ENCODE measurements at regions not wholly inside any gene's neighbourhood (a gene's known extent, or its start where the extent isn't known, plus 50 kb on each side); places are given as distances from the start of the nearest gene placed in this dataset.

DNA sequence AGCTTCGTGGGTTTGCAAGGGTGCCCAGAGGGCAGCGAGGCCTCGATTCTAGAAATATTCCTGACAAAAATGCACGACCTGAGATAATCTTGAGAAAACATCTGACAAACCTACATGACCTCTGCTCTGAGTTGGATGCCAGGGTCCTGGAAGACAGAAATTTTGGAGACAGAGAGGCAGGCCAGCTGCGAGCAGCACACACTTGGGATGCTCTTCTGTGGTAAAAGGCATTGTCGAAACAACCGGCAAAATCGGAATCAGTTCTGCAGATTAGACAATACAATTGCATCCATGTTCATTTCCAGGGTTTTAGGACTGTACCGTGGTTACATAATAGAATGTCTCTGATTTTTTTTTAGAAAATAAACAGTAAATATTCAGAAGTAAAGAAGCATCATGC lies 74.2 kb downstream of the GADD45G start:
- no peak for TF ChIP-seq FOS (IDR thresholded peaks at IDR 0.05; ENCODE audit: borderline replicate concordance, extremely low read depth, insufficient read length)
- TF ChIP-seq CHD1 (IDR thresholded peaks at IDR 0.05; ENCODE audit: low read depth, low read length): no peak
- no peak for TF ChIP-seq NRF1 (conservative IDR thresholded peaks at IDR 0.05; ENCODE audit: low read depth, low read length)
- no peak for TF ChIP-seq NR2C1 (IDR thresholded peaks at IDR 0.05)
- TF ChIP-seq, protein P1, sequence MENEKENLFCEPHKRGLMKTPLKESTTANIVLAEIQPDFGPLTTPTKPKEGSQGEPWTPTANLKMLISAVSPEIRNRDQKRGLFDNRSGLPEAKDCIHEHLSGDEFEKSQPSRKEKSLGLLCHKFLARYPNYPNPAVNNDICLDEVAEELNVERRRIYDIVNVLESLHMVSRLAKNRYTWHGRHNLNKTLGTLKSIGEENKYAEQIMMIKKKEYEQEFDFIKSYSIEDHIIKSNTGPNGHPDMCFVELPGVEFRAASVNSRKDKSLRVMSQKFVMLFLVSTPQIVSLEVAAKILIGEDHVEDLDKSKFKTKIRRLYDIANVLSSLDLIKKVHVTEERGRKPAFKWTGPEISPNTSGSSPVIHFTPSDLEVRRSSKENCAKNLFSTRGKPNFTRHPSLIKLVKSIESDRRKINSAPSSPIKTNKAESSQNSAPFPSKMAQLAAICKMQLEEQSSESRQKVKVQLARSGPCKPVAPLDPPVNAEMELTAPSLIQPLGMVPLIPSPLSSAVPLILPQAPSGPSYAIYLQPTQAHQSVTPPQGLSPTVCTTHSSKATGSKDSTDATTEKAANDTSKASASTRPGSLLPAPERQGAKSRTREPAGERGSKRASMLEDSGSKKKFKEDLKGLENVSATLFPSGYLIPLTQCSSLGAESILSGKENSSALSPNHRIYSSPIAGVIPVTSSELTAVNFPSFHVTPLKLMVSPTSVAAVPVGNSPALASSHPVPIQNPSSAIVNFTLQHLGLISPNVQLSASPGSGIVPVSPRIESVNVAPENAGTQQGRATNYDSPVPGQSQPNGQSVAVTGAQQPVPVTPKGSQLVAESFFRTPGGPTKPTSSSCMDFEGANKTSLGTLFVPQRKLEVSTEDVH (IDR thresholded peaks at IDR 0.05; ENCODE audit: low read depth, partially characterized antibody): no peak
- TF ChIP-seq CREB1 (IDR thresholded peaks at IDR 0.05; ENCODE audit: low read depth): no peak
- no peak for TF ChIP-seq NFXL1 (IDR thresholded peaks at IDR 0.05; ENCODE audit: borderline replicate concordance)
- TF ChIP-seq CBX5 (IDR thresholded peaks at IDR 0.05; ENCODE audit: low read depth): no peak
- TF ChIP-seq POLR2A (IDR thresholded peaks at IDR 0.05; ENCODE audit: low read depth, low read length): no peak
- TF ChIP-seq, protein P2, sequence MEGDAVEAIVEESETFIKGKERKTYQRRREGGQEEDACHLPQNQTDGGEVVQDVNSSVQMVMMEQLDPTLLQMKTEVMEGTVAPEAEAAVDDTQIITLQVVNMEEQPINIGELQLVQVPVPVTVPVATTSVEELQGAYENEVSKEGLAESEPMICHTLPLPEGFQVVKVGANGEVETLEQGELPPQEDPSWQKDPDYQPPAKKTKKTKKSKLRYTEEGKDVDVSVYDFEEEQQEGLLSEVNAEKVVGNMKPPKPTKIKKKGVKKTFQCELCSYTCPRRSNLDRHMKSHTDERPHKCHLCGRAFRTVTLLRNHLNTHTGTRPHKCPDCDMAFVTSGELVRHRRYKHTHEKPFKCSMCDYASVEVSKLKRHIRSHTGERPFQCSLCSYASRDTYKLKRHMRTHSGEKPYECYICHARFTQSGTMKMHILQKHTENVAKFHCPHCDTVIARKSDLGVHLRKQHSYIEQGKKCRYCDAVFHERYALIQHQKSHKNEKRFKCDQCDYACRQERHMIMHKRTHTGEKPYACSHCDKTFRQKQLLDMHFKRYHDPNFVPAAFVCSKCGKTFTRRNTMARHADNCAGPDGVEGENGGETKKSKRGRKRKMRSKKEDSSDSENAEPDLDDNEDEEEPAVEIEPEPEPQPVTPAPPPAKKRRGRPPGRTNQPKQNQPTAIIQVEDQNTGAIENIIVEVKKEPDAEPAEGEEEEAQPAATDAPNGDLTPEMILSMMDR (IDR thresholded peaks at IDR 0.05 in 2 of 3, conservative IDR thresholded peaks at IDR 0.05 in 1 of 3; ENCODE audit: control insufficient read depth in 2 of 3, extremely low read depth in 1 of 3, insufficient read depth in 1 of 3, low read depth in 3 of 3, low read length in 3 of 3): no peak
